DND-41 (cell line): ENCODE measurements at regions not wholly inside any gene's neighbourhood (a gene's known extent, or its start where the extent isn't known, plus 50 kb on each side); places are given as distances from the start of the nearest gene placed in this dataset.

Source experiments
- EZH2 ChIP-seq: IDR thresholded peaks from 3 replicates; pipeline ENCODE4 v1.6.1; 2012; ENCODE audit warnings: borderline replicate concordance, low read depth, mild to moderate bottlenecking, moderate library complexity, low read length, inconsistent platforms; ENCODE audit not compliant: severe bottlenecking
- TF ChIP-seq, protein P1 (sequence below): IDR thresholded peaks from 2 replicates; pipeline ENCODE4 v1.5.1; 2012; ENCODE audit warnings: borderline replicate concordance, low read length, moderate library complexity, mild to moderate bottlenecking; ENCODE audit not compliant: poor library complexity, severe bottlenecking; ENCODE audit errors: extremely low read depth

DNA sequence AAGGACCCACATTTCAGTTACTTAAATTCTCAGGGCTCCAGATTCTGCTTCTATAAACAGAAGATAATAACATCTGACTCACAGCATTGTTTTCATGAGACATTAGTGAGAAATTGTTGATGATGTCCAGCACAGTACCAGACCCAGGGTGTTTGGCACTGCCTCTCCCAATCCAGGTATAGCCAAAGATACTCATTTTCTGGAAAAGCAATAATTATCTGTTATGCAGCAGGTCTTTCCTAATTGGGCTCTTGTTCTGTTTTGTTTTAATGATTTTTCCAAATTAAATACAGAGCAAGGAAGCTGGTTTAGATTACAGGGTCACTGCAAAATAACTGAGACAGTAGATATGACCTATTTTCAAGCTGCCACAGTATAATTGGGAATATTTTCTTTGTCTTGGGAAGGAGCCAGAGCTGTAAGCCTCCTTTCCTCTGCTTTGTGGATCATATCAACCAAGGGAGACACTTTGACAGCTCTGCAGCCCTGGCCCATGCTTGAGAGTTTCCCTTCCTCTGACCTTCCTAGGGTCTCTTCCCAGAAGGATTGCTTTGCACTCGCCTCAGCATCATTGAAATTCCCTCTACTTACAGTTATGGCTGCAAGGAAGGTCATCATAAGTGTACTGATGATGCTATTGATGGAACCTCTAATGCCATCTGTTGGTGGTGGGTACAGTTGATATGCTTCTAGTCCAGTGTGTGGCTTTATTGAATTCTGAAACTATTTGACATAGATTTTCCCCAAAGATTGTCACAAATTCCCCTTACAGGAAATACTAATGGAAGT lies 522.4 kb upstream of the ADAMTS9 start:
- TF ChIP-seq, protein P1, sequence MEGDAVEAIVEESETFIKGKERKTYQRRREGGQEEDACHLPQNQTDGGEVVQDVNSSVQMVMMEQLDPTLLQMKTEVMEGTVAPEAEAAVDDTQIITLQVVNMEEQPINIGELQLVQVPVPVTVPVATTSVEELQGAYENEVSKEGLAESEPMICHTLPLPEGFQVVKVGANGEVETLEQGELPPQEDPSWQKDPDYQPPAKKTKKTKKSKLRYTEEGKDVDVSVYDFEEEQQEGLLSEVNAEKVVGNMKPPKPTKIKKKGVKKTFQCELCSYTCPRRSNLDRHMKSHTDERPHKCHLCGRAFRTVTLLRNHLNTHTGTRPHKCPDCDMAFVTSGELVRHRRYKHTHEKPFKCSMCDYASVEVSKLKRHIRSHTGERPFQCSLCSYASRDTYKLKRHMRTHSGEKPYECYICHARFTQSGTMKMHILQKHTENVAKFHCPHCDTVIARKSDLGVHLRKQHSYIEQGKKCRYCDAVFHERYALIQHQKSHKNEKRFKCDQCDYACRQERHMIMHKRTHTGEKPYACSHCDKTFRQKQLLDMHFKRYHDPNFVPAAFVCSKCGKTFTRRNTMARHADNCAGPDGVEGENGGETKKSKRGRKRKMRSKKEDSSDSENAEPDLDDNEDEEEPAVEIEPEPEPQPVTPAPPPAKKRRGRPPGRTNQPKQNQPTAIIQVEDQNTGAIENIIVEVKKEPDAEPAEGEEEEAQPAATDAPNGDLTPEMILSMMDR, result no peak
- TF ChIP-seq EZH2, result no peak
